Trophoblast cell (in vitro differentiated cells and primary cell): ENCODE measurements at regions not wholly inside any gene's neighbourhood (a gene's known extent, or its start where the extent isn't known, plus 50 kb on each side); places are given as distances from the start of the nearest gene placed in this dataset.

ENCODE experiments used
- DNase-seq, 2 donors: peaks; one replicate each; pipeline ENCODE4 v3.0.0-alpha.2; 2016
- H2AFZ ChIP-seq: 2 replicates; pipeline ENCODE4 v1.6.1; 2013; ENCODE audit warnings: low read length, moderate library complexity, mild to moderate bottlenecking; ENCODE audit not compliant: insufficient read depth, poor library complexity
- H2AK5ac ChIP-seq: 2 replicates; pipeline ENCODE4 v1.6.1; 2013; ENCODE audit warnings: mild to moderate bottlenecking, low read length
- H2BK120ac ChIP-seq: 2 replicates; pipeline ENCODE4 v1.6.1; 2013; ENCODE audit warnings: low read length, mild to moderate bottlenecking, moderate library complexity; ENCODE audit not compliant: insufficient read depth, poor library complexity
- H2BK12ac ChIP-seq: 2 replicates; pipeline ENCODE4 v1.6.1; 2013; ENCODE audit warnings: mild to moderate bottlenecking, low read length, moderate library complexity
- H2BK5ac ChIP-seq: 2 replicates; pipeline ENCODE4 v1.6.1; 2013; ENCODE audit warnings: low read length, low read depth, moderate library complexity, mild to moderate bottlenecking; ENCODE audit not compliant: poor library complexity
- H3K14ac ChIP-seq: 2 replicates; pipeline ENCODE4 v1.6.1; 2013; ENCODE audit warnings: mild to moderate bottlenecking, low read length
- H3K18ac ChIP-seq: 2 replicates; pipeline ENCODE4 v1.6.1; 2013; ENCODE audit warnings: mild to moderate bottlenecking, low read length
- H3K23ac ChIP-seq: 2 replicates; pipeline ENCODE4 v1.6.1; 2013; ENCODE audit warnings: low read length
- H3K27ac ChIP-seq: 2 replicates; pipeline ENCODE4 v1.5.1; 2013; ENCODE audit warnings: low read depth, mild to moderate bottlenecking, inconsistent platforms, low read length, moderate library complexity
- H3K27me3 ChIP-seq: 2 replicates; pipeline ENCODE4 v1.6.1; 2013; ENCODE audit warnings: inconsistent platforms, mild to moderate bottlenecking, low read length, moderate library complexity; ENCODE audit not compliant: insufficient read depth
- H3K36me3 ChIP-seq, 2 experiments: 1 replicate in 1 of 2; 2 replicates in 1 of 2; pipeline ENCODE4 v1.6.1; 2013; ENCODE audit warnings: low read length in 2 of 2, mild to moderate bottlenecking in 2 of 2, moderate library complexity in 1 of 2; ENCODE audit not compliant: insufficient read depth in 2 of 2, control insufficient read depth in 1 of 2
- H3K4ac ChIP-seq: 2 replicates; pipeline ENCODE4 v1.6.1; 2013; ENCODE audit warnings: low read depth, mild to moderate bottlenecking, low read length, moderate library complexity
- H3K4me1 ChIP-seq, 2 experiments: 1 replicate in 1 of 2; 2 replicates in 1 of 2; pipeline ENCODE4 v1.6.1; 2013; ENCODE audit warnings: low read length in 2 of 2, mild to moderate bottlenecking in 2 of 2, moderate library complexity in 1 of 2; ENCODE audit not compliant: insufficient read depth in 2 of 2, control insufficient read depth in 1 of 2
- H3K4me2 ChIP-seq: 2 replicates; pipeline ENCODE4 v1.6.1; 2013; ENCODE audit warnings: inconsistent platforms, mild to moderate bottlenecking, low read length, moderate library complexity
- H3K4me3 ChIP-seq: 2 replicates; pipeline ENCODE4 v1.5.1; 2013; ENCODE audit warnings: mild to moderate bottlenecking, low read depth, low read length, inconsistent platforms
- H3K79me1 ChIP-seq: one replicate; pipeline ENCODE4 v1.6.1; 2013; ENCODE audit warnings: low read length
- H3K79me2 ChIP-seq: 2 replicates; pipeline ENCODE4 v1.6.1; 2013; ENCODE audit warnings: low read length, mild to moderate bottlenecking; ENCODE audit not compliant: control insufficient read depth, insufficient read depth, poor library complexity
- H3K9ac ChIP-seq: 2 replicates; pipeline ENCODE4 v1.6.1; 2013; ENCODE audit warnings: mild to moderate bottlenecking, low read length
- H3K9me3 ChIP-seq: 2 replicates; pipeline ENCODE4 v1.6.1; 2013; ENCODE audit warnings: low read depth, mild to moderate bottlenecking, control low read depth, inconsistent platforms, low read length; ENCODE audit not compliant: insufficient read depth
- H4K12ac ChIP-seq: 2 replicates; pipeline ENCODE4 v1.6.1; 2013; ENCODE audit warnings: low read depth, mild to moderate bottlenecking, low read length, moderate library complexity
- H4K8ac ChIP-seq: 2 replicates; pipeline ENCODE4 v1.6.1; 2013; ENCODE audit warnings: low read depth, mild to moderate bottlenecking, low read length, moderate library complexity
- H4K91ac ChIP-seq: one replicate; pipeline ENCODE4 v1.6.1; 2013; ENCODE audit warnings: low read depth, mild to moderate bottlenecking, low read length, moderate library complexity
- WGBS: extraction: QIAGEN DNeasy Blood & Tissue Kit; methylation state at CpG from one replicate; pipeline ENCODE4 v1.1.7; 2013; ENCODE audit warnings: missing lambda C conversion rate; ENCODE audit not compliant: insufficient read length, insufficient coverage; ENCODE audit errors: extremely low coverage; 5-methylcytosine and 5-hydroxymethylcytosine counted together

- no CpG with 5 or more reads among the region's 39 CpGs for WGBS
These were observed 263.9 kb downstream of the C16orf95 start for GRCh38 chr16:87053016-87053982.

DNA sequence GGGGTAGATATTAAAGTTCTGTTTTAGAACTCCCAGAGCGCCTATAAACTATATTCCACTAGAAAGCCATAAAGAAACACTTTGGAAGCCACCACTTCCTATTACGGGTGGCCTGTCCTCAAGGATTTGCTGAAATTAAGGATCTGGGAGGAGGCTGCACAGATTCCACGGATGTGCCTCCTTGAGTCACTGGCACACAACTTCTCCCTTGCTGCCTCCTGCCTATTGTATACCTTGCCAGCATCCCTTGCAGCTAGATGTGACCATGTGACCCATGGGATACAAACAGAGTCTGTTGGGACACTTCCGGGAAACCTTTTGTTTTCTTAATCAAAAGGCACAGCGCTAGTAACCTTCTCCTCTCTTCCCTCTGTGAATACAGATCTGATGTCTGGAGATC, 263.0 kb downstream of the C16orf95 start:
- H3K14ac ChIP-seq: no peak overlapping the region
- H2BK120ac ChIP-seq: no peak overlapping the region
- H2BK5ac ChIP-seq: no peak overlapping the region
- no peak for DNase-seq
- H3K4me3 ChIP-seq: no peak overlapping the region
- H4K12ac ChIP-seq: no peak overlapping the region
- H3K4me1 ChIP-seq: no peaks in the 10 kb centered on the region
- no peaks in the 10 kb centered on the region for H3K79me1 ChIP-seq
- H2BK12ac ChIP-seq: no peak overlapping the region
- H3K18ac ChIP-seq: no peak overlapping the region
- no peaks in the 10 kb centered on the region for H3K27me3 ChIP-seq
- H3K23ac ChIP-seq: no peak overlapping the region
- no peak overlapping the region for H3K4ac ChIP-seq
- no peaks in the 10 kb centered on the region for H3K79me2 ChIP-seq
- no peak overlapping the region for H4K91ac ChIP-seq
- no peaks in the 10 kb centered on the region for H3K36me3 ChIP-seq
- no peak overlapping the region for H4K8ac ChIP-seq
- no peak overlapping the region for H2AFZ ChIP-seq
- no CpG with 5 or more reads among the region's 5 CpGs for WGBS
- no peak overlapping the region for H2AK5ac ChIP-seq
- no peak overlapping the region for H3K9ac ChIP-seq
- no peak overlapping the region for H3K27ac ChIP-seq
- H3K4me2 ChIP-seq: no peak overlapping the region
- peaks cover 2% of the 10 kb centered on the region for H3K9me3 ChIP-seq

More at GRCh38 chr16:87053016-87053982, 263.9 kb downstream of the C16orf95 start:
- Histone ChIP-seq H4K8ac (no peak overlapping the region), H3K9ac (no peak overlapping the region), H2AFZ (no peak overlapping the region), H3K4ac (no peak overlapping the region), H3K27me3 (no peaks in the 10 kb centered on the region), H2BK120ac (no peak overlapping the region), H3K4me2 (peak overlapping the region; percentile 30), H3K79me1 (no peaks in the 10 kb centered on the region), H2AK5ac (no peak overlapping the region), H4K91ac (no peak overlapping the region), H4K12ac (no peak overlapping the region), H3K14ac (no peak overlapping the region), H3K4me1 (no peaks in the 10 kb centered on the region), H3K23ac (no peak overlapping the region), H3K4me3 (no peak overlapping the region), H3K9me3 (peaks cover 2% of the 10 kb centered on the region), H2BK5ac (no peak overlapping the region), H3K27ac (no peak overlapping the region), H2BK12ac (no peak overlapping the region), H3K36me3 (no peaks in the 10 kb centered on the region), H3K79me2 (no peaks in the 10 kb centered on the region), H3K18ac (no peak overlapping the region)
- DNase-seq: no peak

DNA sequence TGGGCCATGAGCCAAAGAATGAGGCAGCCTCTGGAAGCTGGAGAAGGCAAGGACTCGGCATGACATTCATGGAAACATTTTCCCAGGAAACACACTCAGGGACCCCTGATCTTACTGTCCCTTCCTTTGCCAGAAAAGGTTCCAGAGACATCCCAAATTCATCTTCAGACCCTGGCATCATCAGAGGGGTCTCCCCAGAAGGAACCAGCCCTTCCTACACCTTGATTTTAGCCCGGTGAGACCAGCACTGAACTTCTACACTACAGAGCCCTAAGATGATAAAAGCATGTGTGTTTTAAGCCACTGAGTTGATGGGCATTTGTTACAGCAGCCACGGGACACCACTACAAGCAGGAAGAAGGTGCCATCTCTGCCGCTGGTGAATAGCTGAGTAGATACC, 262.3 kb downstream of the C16orf95 start:
- no peak for DNase-seq
- H4K12ac ChIP-seq: no peak overlapping the region
- no peak overlapping the region for H3K14ac ChIP-seq
- H3K9ac ChIP-seq: no peak overlapping the region
- H3K4me1 ChIP-seq: no peaks in the 10 kb centered on the region
- H2BK5ac ChIP-seq: no peak overlapping the region
- H4K8ac ChIP-seq: no peak overlapping the region
- no peak overlapping the region for H3K23ac ChIP-seq
- WGBS: no CpG with 5 or more reads among the region's 4 CpGs
- H3K4ac ChIP-seq: no peak overlapping the region
- H3K9me3 ChIP-seq: peaks cover 2% of the 10 kb centered on the region
- H3K4me3 ChIP-seq: no peak overlapping the region
- no peak overlapping the region for H2AFZ ChIP-seq
- no peaks in the 10 kb centered on the region for H3K36me3 ChIP-seq
- no peak overlapping the region for H2AK5ac ChIP-seq
- H2BK12ac ChIP-seq: no peak overlapping the region
- H4K91ac ChIP-seq: no peak overlapping the region
- H2BK120ac ChIP-seq: no peak overlapping the region
- H3K79me2 ChIP-seq: no peaks in the 10 kb centered on the region
- H3K79me1 ChIP-seq: no peaks in the 10 kb centered on the region
- no peaks in the 10 kb centered on the region for H3K27me3 ChIP-seq
- H3K18ac ChIP-seq: no peak overlapping the region
- H3K4me2 ChIP-seq: no peak overlapping the region
- H3K27ac ChIP-seq: no peak overlapping the region

DNA sequence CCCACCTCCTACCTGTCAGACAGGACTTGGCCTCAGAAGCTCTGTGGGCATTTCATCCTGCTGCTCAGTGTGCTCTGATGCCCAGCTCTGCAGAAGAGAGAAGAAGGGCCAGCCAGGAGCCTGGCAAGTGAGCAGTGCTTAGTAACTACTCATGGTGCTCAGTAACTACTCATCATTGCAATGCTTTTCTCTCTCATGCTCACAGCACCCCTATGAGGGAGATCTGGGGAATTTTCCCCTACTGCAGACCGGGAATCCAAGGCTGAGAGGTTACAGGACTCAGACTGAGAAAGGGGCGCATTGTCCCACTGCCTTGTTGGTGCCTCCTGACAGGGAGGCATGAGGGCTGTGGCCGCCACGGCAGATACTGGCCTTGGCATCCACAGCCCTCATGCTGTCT, 261.1 kb downstream of the C16orf95 start:
- H3K36me3 ChIP-seq: no peaks in the 10 kb centered on the region

More for the DNA sequence above, 261.1 kb downstream of the C16orf95 start:
- Histone ChIP-seq H3K79me1 (no peaks in the 10 kb centered on the region), H4K8ac (no peak overlapping the region), H2AK5ac (no peak overlapping the region), H3K4me2 (no peak overlapping the region), H2BK5ac (no peak overlapping the region), H4K12ac (no peak overlapping the region), H3K9me3 (peaks cover 2% of the 10 kb centered on the region), H2BK120ac (no peak overlapping the region), H3K4me3 (no peak overlapping the region), H2AFZ (no peak overlapping the region), H3K27ac (no peak overlapping the region), H3K79me2 (no peaks in the 10 kb centered on the region), H3K23ac (no peak overlapping the region), H3K4me1 (no peaks in the 10 kb centered on the region), H3K9ac (no peak overlapping the region), H3K18ac (no peak overlapping the region), H2BK12ac (no peak overlapping the region), H4K91ac (no peak overlapping the region), H3K14ac (no peak overlapping the region), H3K4ac (no peak overlapping the region), H3K27me3 (no peaks in the 10 kb centered on the region)
- WGBS: no CpG with 5 or more reads among the region's 4 CpGs
- DNase-seq: no peak
